DOHH2 (cell line): ENCODE measurements at regions not wholly inside any gene's neighbourhood (a gene's known extent, or its start where the extent isn't known, plus 50 kb on each side); places are given as distances from the start of the nearest gene placed in this dataset.

ENCODE experiments used
- CTCF ChIP-seq: fragments of 200-600 bp; sonication (generic); IDR thresholded peaks from one replicate; pipeline ENCODE4 v1.5.1; 2014; ENCODE audit warnings: antibody characterized with exemption, mild to moderate bottlenecking, low read depth, low read length; ENCODE audit not compliant: poor library complexity, severe bottlenecking
- EZH2phosphoT487 ChIP-seq: fragments of 200-600 bp; sonication (generic); IDR thresholded peaks from 2 replicates; pipeline ENCODE4 v1.6.1; 2017; ENCODE audit warnings: borderline replicate concordance, mild to moderate bottlenecking, antibody characterized with exemption, low read length, moderate library complexity, mixed read lengths

- TF ChIP-seq CTCF (no peak), EZH2phosphoT487 (no peak)
These were observed 297.1 kb upstream of the DAB1 start for GRCh38 chr1:57721001-57721400.
